ENCODE measurements at regions not wholly inside any gene's neighbourhood (a gene's known extent, or its start where the extent isn't known, plus 50 kb on each side); places are given as distances from the start of the nearest gene placed in this dataset.
"Not testable (repeated sequence)": the region's sequence is repeated elsewhere in the genome, so short reads cannot be mapped to it uniquely, and the experiment has no call there.

GRCh38 chr1:178652506-178653490 lies 72.2 kb upstream of the RALGPS2 start:
- WGBS, result 98% methylated on average over 8 of the region's 8 CpGs
- Histone ChIP-seq H3K27me3 (ENCODE audit: control insufficient read depth in 2 of 2, insufficient read depth in 1 of 2, low read length in 1 of 2) (peaks cover 0 to 2% of the 10 kb centered on the region in 2 donors), H3K36me3 (ENCODE audit: control insufficient read depth in 2 of 2, insufficient read depth in 2 of 2, low read length in 1 of 2) (no peaks in the 10 kb centered on the region), H3K9me3 (ENCODE audit: control insufficient read depth in 2 of 2, insufficient read depth in 1 of 2, low read length in 1 of 2) (no peaks in the 10 kb centered on the region), H3K4me3 (ENCODE audit: low read length in 2 of 2) (no peak overlapping the region), H3K27ac (ENCODE audit: low read depth in 1 of 2, low read length in 1 of 2) (no peak overlapping the region), H3K4me1 (ENCODE audit: control insufficient read depth in 2 of 2, insufficient read depth in 2 of 2, low read length in 2 of 2) (no peaks in the 10 kb centered on the region)
- DNase-seq (ENCODE audit: low read depth in 6 of 9, low spot score in 9 of 9), result no peak

- no peak for DNase-seq (ENCODE audit: low read depth in 6 of 9, low spot score in 9 of 9)
- Histone ChIP-seq H3K36me3 (ENCODE audit: control insufficient read depth in 2 of 2, insufficient read depth in 2 of 2, low read length in 1 of 2) (no peaks in the 10 kb centered on the region), H3K27ac (ENCODE audit: low read depth in 1 of 2, low read length in 1 of 2) (no peak overlapping the region), H3K27me3 (ENCODE audit: control insufficient read depth in 2 of 2, insufficient read depth in 1 of 2, low read length in 1 of 2) (no peaks in the 10 kb centered on the region), H3K9me3 (ENCODE audit: control insufficient read depth in 2 of 2, insufficient read depth in 1 of 2, low read length in 1 of 2) (no peaks in the 10 kb centered on the region), H3K4me3 (ENCODE audit: low read length in 2 of 2) (no peak overlapping the region), H3K4me1 (ENCODE audit: control insufficient read depth in 2 of 2, insufficient read depth in 2 of 2, low read length in 2 of 2) (no peaks in the 10 kb centered on the region)
- WGBS, result 87% methylated on average over 4 of the region's 4 CpGs
These were observed 65.2 kb upstream of the RALGPS2 start for GRCh38 chr1:178659789-178660208.

GRCh38 chr1:178660461-178660860 lies 64.6 kb upstream of the RALGPS2 start:
- no peaks in the 10 kb centered on the region for H3K9me3 ChIP-seq (ENCODE audit: control insufficient read depth in 2 of 2, insufficient read depth in 1 of 2, low read length in 1 of 2)
- no peaks in the 10 kb centered on the region for H3K27me3 ChIP-seq (ENCODE audit: control insufficient read depth in 2 of 2, insufficient read depth in 1 of 2, low read length in 1 of 2)

GRCh38 chr1:178664278-178664677 lies 60.8 kb upstream of the RALGPS2 start:
- Histone ChIP-seq H3K27ac (ENCODE audit: low read depth in 1 of 2, low read length in 1 of 2) (no peak overlapping the region), H3K4me3 (ENCODE audit: low read length in 2 of 2) (no peak overlapping the region), H3K36me3 (ENCODE audit: control insufficient read depth in 2 of 2, insufficient read depth in 2 of 2, low read length in 1 of 2) (no peaks in the 10 kb centered on the region), H3K27me3 (ENCODE audit: control insufficient read depth in 2 of 2, insufficient read depth in 1 of 2, low read length in 1 of 2) (no peaks in the 10 kb centered on the region), H3K9me3 (ENCODE audit: control insufficient read depth in 2 of 2, insufficient read depth in 1 of 2, low read length in 1 of 2) (no peaks in the 10 kb centered on the region), H3K4me1 (ENCODE audit: control insufficient read depth in 2 of 2, insufficient read depth in 2 of 2, low read length in 2 of 2) (no peaks in the 10 kb centered on the region)
- 75% methylated on average over 5 of the region's 5 CpGs for WGBS
- no peak for DNase-seq (ENCODE audit: low read depth in 6 of 9, low spot score in 9 of 9)

More at GRCh38 chr1:178660461-178660860, 64.6 kb upstream of the RALGPS2 start:
- Histone ChIP-seq H3K27ac (ENCODE audit: low read depth in 1 of 2, low read length in 1 of 2) (no peak overlapping the region), H3K4me3 (ENCODE audit: low read length in 2 of 2) (no peak overlapping the region), H3K36me3 (ENCODE audit: control insufficient read depth in 2 of 2, insufficient read depth in 2 of 2, low read length in 1 of 2) (no peaks in the 10 kb centered on the region), H3K4me1 (ENCODE audit: control insufficient read depth in 2 of 2, insufficient read depth in 2 of 2, low read length in 2 of 2) (no peaks in the 10 kb centered on the region)
- 95% methylated on average over 1 of the region's 1 CpG for WGBS
- no peak for DNase-seq (ENCODE audit: low read depth in 6 of 9, low spot score in 9 of 9)

GRCh38 chr1:178665579-178665978 lies 59.5 kb upstream of the RALGPS2 start:
- H3K36me3 ChIP-seq (ENCODE audit: control insufficient read depth in 2 of 2, insufficient read depth in 2 of 2, low read length in 1 of 2), result no peaks in the 10 kb centered on the region
- no peaks in the 10 kb centered on the region for H3K9me3 ChIP-seq (ENCODE audit: control insufficient read depth in 2 of 2, insufficient read depth in 1 of 2, low read length in 1 of 2)
- H3K4me3 ChIP-seq (ENCODE audit: low read length in 2 of 2), result no peak overlapping the region
- WGBS, result 90% methylated on average over 1 of the region's 1 CpG
- DNase-seq (ENCODE audit: low read depth in 6 of 9, low spot score in 9 of 9), result no peak
- no peaks in the 10 kb centered on the region for H3K4me1 ChIP-seq (ENCODE audit: control insufficient read depth in 2 of 2, insufficient read depth in 2 of 2, low read length in 2 of 2)
- no peaks in the 10 kb centered on the region for H3K27me3 ChIP-seq (ENCODE audit: control insufficient read depth in 2 of 2, insufficient read depth in 1 of 2, low read length in 1 of 2)
- no peak overlapping the region for H3K27ac ChIP-seq (ENCODE audit: low read depth in 1 of 2, low read length in 1 of 2)

GRCh38 chr1:178666891-178667290 lies 58.2 kb upstream of the RALGPS2 start:
- H3K27me3 ChIP-seq (ENCODE audit: control insufficient read depth in 2 of 2, insufficient read depth in 1 of 2, low read length in 1 of 2); DNase-seq (ENCODE audit: low read depth in 6 of 9, low spot score in 9 of 9); H3K27ac ChIP-seq (ENCODE audit: low read depth in 1 of 2, low read length in 1 of 2); H3K4me3 ChIP-seq (ENCODE audit: low read length in 2 of 2); H3K9me3 ChIP-seq (ENCODE audit: control insufficient read depth in 2 of 2, insufficient read depth in 1 of 2, low read length in 1 of 2); H3K4me1 ChIP-seq (ENCODE audit: control insufficient read depth in 2 of 2, insufficient read depth in 2 of 2, low read length in 2 of 2); H3K36me3 ChIP-seq (ENCODE audit: control insufficient read depth in 2 of 2, insufficient read depth in 2 of 2, low read length in 1 of 2): not testable (repeated sequence)
- 90% methylated on average over 9 of the region's 9 CpGs for WGBS

GRCh38 chr1:178672434-178672833 lies 52.6 kb upstream of the RALGPS2 start:
- DNase-seq (ENCODE audit: low read depth in 6 of 9, low spot score in 9 of 9), result no peak
- peaks cover 0 to 4% of the 10 kb centered on the region in 2 donors for H3K9me3 ChIP-seq (ENCODE audit: control insufficient read depth in 2 of 2, insufficient read depth in 1 of 2, low read length in 1 of 2)
- H3K4me3 ChIP-seq (ENCODE audit: low read length in 2 of 2), result no peak overlapping the region
- H3K4me1 ChIP-seq (ENCODE audit: control insufficient read depth in 2 of 2, insufficient read depth in 2 of 2, low read length in 2 of 2), result no peaks in the 10 kb centered on the region
- no peak overlapping the region for H3K27ac ChIP-seq (ENCODE audit: low read depth in 1 of 2, low read length in 1 of 2)
- no peaks in the 10 kb centered on the region for H3K36me3 ChIP-seq (ENCODE audit: control insufficient read depth in 2 of 2, insufficient read depth in 2 of 2, low read length in 1 of 2)
- H3K27me3 ChIP-seq (ENCODE audit: control insufficient read depth in 2 of 2, insufficient read depth in 1 of 2, low read length in 1 of 2), result no peaks in the 10 kb centered on the region

- H3K4me1 ChIP-seq (ENCODE audit: control insufficient read depth in 2 of 2, insufficient read depth in 2 of 2, low read length in 2 of 2); H3K9me3 ChIP-seq (ENCODE audit: control insufficient read depth in 2 of 2, insufficient read depth in 1 of 2, low read length in 1 of 2); H3K36me3 ChIP-seq (ENCODE audit: control insufficient read depth in 2 of 2, insufficient read depth in 2 of 2, low read length in 1 of 2); H3K27me3 ChIP-seq (ENCODE audit: control insufficient read depth in 2 of 2, insufficient read depth in 1 of 2, low read length in 1 of 2); H3K27ac ChIP-seq (ENCODE audit: low read depth in 1 of 2, low read length in 1 of 2); DNase-seq (ENCODE audit: low read depth in 6 of 9, low spot score in 9 of 9); H3K4me3 ChIP-seq (ENCODE audit: low read length in 2 of 2): not testable (repeated sequence)
- 93% methylated on average over 1 of the region's 1 CpG for WGBS
These were observed 50.5 kb upstream of the RALGPS2 start for GRCh38 chr1:178674559-178674958.
